Transverse colon (tissue), 4 donors: ENCODE measurements at regions not wholly inside any gene's neighbourhood (a gene's known extent, or its start where the extent isn't known, plus 50 kb on each side); places are given as distances from the start of the nearest gene placed in this dataset.
A peak's percentile ranks its signal among the peaks of the same experiment; 100 is the strongest.

Experiments used
- DNase-seq: peaks from one replicate; pipeline ENCODE4 v3.0.0-alpha.2; 2019
- H3K27ac ChIP-seq, 4 donors: fragments of 200-600 bp; sonication (generic); 2 replicates each; pipeline ENCODE4 v1.5.1; 2016 to 2018; ENCODE audit warnings: inconsistent platforms in 4 of 4
- H3K27me3 ChIP-seq: fragments of 200-600 bp; sonication (generic); 2 replicates; pipeline ENCODE4 v1.5.1; 2017; ENCODE audit warnings: inconsistent platforms
- H3K36me3 ChIP-seq, 4 donors: fragments of 200-600 bp; sonication (generic); 2 replicates each; pipeline ENCODE4 v1.5.1; 2017 to 2019; ENCODE audit warnings: inconsistent platforms in 4 of 4
- H3K4me1 ChIP-seq, 4 donors: fragments of 200-600 bp; sonication (generic); 2 replicates each; pipeline ENCODE4 v1.5.1; 2017 to 2020; ENCODE audit warnings: inconsistent platforms in 4 of 4
- H3K4me3 ChIP-seq, 4 donors: fragments of 200-600 bp; sonication (generic); 1 replicate in 1 of 4; 2 replicates in 3 of 4; pipeline versions ENCODE4 v1.5.1 to v1.6.1; 2017 to 2019; ENCODE audit warnings: inconsistent platforms in 4 of 4
- H3K9me3 ChIP-seq, 2 donors: fragments of 200-600 bp; sonication (generic); 2 replicates each; pipeline ENCODE4 v1.5.1; 2017 to 2019; ENCODE audit warnings: inconsistent platforms in 2 of 2
- CTCF ChIP-seq, 5 experiments: fragments of 200-600 bp in 3 of 5; fragments of 450-650 bp in 2 of 5; sonication (generic) in 3 of 5; IDR thresholded peaks; 1 replicate in 2 of 5; 2 replicates in 3 of 5; pipeline ENCODE4 v1.5.1; 2016 to 2017; ENCODE audit warnings: antibody characterized with exemption in 5 of 5, inconsistent platforms in 3 of 5, mild to moderate bottlenecking in 2 of 5, moderate library complexity in 1 of 5
- EP300 ChIP-seq: sonication (generic); formaldehyde crosslinking; IDR thresholded peaks from one replicate; pipeline ENCODE4 v1.6.1; 2017; ENCODE audit warnings: antibody characterized with exemption, low read depth
- POLR2A ChIP-seq: fragments of 450-650 bp; IDR thresholded peaks from one replicate; pipeline ENCODE4 v1.6.1; 2016; ENCODE audit warnings: antibody characterized with exemption, mild to moderate bottlenecking, moderate library complexity
- POLR2AphosphoS5 ChIP-seq, 3 donors: sonication (generic); formaldehyde crosslinking; IDR thresholded peaks; one replicate each; pipeline ENCODE4 v1.6.1; 2016; ENCODE audit warnings: antibody characterized with exemption in 3 of 3
- WGBS, 2 donors: methylation state at CpG; one replicate each; pipeline ENCODE4 v1.1.5; 2018; ENCODE audit warnings: low coverage in 1 of 2; 5-methylcytosine and 5-hydroxymethylcytosine counted together
- in situ Hi-C, 4 donors: fragments of 200-750 bp; cut with MboI; loops; one replicate each; pipeline versions ENCODE4 v1.15.0 to v1.15.1; 2017; ENCODE audit warnings: low sequenced_read_pairs in 3 of 4, low pct_ligation_motif_present in 1 of 4, low pct_unique_long_range_greater_than_20kb in 1 of 4
- intact Hi-C: fragments of 100-400 bp; cut with DNase I; formaldehyde crosslinking; loops from one replicate; pipeline ENCODE4 v1.15.1; 2023; ENCODE audit warnings: low total_unique reads

GRCh38 chr3:182621435-182622240 lies 171.7 kb upstream of the ATP11B start:
- TF ChIP-seq CTCF (IDR thresholded peaks at IDR 0.05): peak in 1 of 5 experiments; percentile 16
- TF ChIP-seq POLR2AphosphoS5 (IDR thresholded peaks at IDR 0.05): no peak
- Histone ChIP-seq H3K4me3 (no peak overlapping the region), H3K27ac (no peak overlapping the region), H3K4me1 (peaks cover 0 to 10% (median 2%) of the 10 kb centered on the region in 4 donors), H3K36me3 (no peaks in the 10 kb centered on the region), H3K9me3 (peaks cover 0 to 3% of the 10 kb centered on the region in 2 donors), H3K27me3 (no peaks in the 10 kb centered on the region)
- DNase-seq: no peak
- 19 to 24% methylated on average over 4 of the region's 4 CpGs for WGBS, 2 donors
- intact Hi-C loops: no loop called here
- in situ Hi-C loops: no loop called here

- in situ Hi-C loops: no loop called here
- H3K27ac ChIP-seq: no peak overlapping the region
- no peak for DNase-seq
- TF ChIP-seq EP300 (no peak), POLR2A (no peak), CTCF (IDR thresholded peaks at IDR 0.05) (no peak), POLR2AphosphoS5 (IDR thresholded peaks at IDR 0.05) (no peak)
- no peaks in the 10 kb centered on the region for H3K27me3 ChIP-seq
- H3K36me3 ChIP-seq: no peaks in the 10 kb centered on the region
- no peak overlapping the region for H3K4me3 ChIP-seq
- H3K9me3 ChIP-seq: peaks cover 0 to 3% of the 10 kb centered on the region in 2 donors
- intact Hi-C loops: no loop called here
- H3K4me1 ChIP-seq: peaks cover 0 to 14% (median 6%) of the 10 kb centered on the region in 4 donors
Measured at GRCh38 chr3:182622241-182622545, 171.1 kb upstream of the ATP11B start.

GRCh38 chr3:182626484-182627467 lies 166.5 kb upstream of the ATP11B start:
- Histone ChIP-seq H3K4me3 (no peak overlapping the region), H3K4me1 (peaks cover 0 to 13% (median 8%) of the 10 kb centered on the region in 4 donors), H3K27ac (peak overlapping the region in 2 of 4 donors; percentile 5 to 10), H3K36me3 (no peaks in the 10 kb centered on the region), H3K27me3 (no peaks in the 10 kb centered on the region), H3K9me3 (peaks cover 0 to 3% of the 10 kb centered on the region in 2 donors)
- in situ Hi-C loops: no loop called here
- intact Hi-C loops: no loop called here
- WGBS, 2 donors: 54 to 56% methylated on average over 4 of the region's 4 CpGs
- DNase-seq: no peak
- TF ChIP-seq EP300: no peak
- TF ChIP-seq CTCF (IDR thresholded peaks at IDR 0.05): peak in 2 of 5 experiments; percentile 2 to 12

- peaks cover 0 to 13% (median 8%) of the 10 kb centered on the region in 4 donors for H3K4me1 ChIP-seq
- no peaks in the 10 kb centered on the region for H3K27me3 ChIP-seq
- peaks cover 0 to 3% of the 10 kb centered on the region in 2 donors for H3K9me3 ChIP-seq
- in situ Hi-C loops: no loop called here
- intact Hi-C loops: no loop called here
- TF ChIP-seq POLR2A (no peak), POLR2AphosphoS5 (IDR thresholded peaks at IDR 0.05) (no peak), EP300 (no peak), CTCF (IDR thresholded peaks at IDR 0.05) (no peak)
- H3K27ac ChIP-seq: no peak overlapping the region
- no peak overlapping the region for H3K4me3 ChIP-seq
- 75 to 86% methylated on average over 2 of the region's 2 CpGs for WGBS, 2 donors
- no peaks in the 10 kb centered on the region for H3K36me3 ChIP-seq
- no peak for DNase-seq
Measured at GRCh38 chr3:182628531-182628930, 164.8 kb upstream of the ATP11B start.
